GM12873 (cell line): ENCODE measurements at regions not wholly inside any gene's neighbourhood (a gene's known extent, or its start where the extent isn't known, plus 50 kb on each side); places are given as distances from the start of the nearest gene placed in this dataset.

Experiments used
- TF ChIP-seq, protein P1 (sequence below): IDR thresholded peaks from 2 replicates; pipeline ENCODE4 v1.5.1; 2012; ENCODE audit warnings: low read depth, mild to moderate bottlenecking, moderate library complexity, low read length, control low read depth; ENCODE audit not compliant: insufficient read depth; ENCODE audit errors: missing control alignments

DNA sequence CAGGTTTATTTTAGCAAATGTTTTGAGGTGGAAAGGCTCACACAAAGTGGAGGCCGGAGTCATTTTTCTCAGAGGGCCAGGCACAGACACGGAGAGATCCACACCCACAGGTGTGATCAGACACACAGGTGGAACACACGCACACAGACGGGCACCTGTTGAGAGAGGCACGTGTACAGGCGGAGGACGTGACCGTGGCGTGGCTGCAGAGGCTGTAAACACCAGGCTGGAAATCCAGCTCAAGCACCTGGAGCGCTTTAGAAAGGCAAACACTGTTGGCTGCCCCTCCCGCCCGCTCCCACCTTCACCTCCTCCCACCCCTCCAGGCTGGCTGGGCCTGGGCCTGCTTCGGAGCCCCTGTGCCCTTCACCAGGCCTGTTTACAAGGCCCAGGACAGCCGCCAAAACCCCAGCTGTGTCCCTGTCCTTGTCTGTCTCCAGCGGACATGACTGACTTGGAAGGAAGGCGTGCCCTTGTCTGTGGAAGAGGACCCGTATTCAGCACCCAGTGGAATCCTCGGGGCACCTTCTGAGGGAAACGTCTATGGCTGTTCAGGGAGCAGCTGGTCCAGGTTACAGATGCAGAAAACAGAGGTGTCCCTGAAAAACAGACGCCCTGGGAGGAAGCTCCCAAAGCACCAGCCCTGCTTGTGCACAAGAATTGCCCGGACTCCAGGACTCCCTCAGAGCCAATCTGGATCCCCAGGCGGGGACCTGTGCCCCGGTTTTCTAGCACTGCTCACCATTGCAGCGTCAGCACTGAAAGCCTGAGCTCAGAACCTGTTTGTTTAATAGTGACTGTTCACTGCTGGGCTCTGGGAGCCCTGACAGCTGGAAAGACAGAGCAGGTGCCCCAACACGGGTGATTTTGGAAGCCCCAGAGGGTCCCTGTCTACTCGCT, 134.3 kb upstream of the HAAO start:
- TF ChIP-seq, protein P1, sequence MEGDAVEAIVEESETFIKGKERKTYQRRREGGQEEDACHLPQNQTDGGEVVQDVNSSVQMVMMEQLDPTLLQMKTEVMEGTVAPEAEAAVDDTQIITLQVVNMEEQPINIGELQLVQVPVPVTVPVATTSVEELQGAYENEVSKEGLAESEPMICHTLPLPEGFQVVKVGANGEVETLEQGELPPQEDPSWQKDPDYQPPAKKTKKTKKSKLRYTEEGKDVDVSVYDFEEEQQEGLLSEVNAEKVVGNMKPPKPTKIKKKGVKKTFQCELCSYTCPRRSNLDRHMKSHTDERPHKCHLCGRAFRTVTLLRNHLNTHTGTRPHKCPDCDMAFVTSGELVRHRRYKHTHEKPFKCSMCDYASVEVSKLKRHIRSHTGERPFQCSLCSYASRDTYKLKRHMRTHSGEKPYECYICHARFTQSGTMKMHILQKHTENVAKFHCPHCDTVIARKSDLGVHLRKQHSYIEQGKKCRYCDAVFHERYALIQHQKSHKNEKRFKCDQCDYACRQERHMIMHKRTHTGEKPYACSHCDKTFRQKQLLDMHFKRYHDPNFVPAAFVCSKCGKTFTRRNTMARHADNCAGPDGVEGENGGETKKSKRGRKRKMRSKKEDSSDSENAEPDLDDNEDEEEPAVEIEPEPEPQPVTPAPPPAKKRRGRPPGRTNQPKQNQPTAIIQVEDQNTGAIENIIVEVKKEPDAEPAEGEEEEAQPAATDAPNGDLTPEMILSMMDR, result no peak

DNA sequence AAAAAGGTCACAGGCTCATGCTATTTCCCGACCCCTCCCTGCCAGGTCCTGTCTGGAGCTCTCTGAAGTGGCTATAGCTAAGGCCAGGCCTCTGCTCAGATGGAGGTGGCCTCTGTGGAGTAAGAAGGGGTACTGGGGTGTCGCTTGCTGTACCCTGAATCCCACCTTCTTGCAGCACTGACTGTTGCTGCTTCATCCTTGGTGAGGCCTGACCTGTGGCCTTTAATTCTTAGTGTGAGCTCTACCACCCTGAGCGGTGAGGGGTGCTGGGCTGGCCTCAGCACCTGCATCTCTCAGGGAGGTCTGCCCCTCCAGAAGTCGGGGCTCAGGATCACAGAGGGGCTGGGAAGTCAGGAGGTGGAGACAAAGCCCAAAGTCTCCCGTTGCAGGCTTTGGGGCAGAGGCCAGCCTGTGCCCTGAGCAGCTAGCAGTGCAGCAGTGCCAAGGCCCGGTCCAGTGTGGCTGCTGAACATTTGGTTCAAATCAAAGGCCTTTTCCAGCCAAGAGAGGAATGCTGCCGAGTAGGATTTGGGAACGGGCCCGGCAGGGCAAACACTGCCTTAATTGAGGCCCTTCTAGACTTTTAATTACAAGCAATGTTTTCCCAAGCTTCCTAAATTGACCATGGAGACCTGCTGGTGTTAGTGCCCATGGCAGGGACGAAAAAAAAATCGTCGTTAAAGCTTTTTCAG, 133.5 kb upstream of the HAAO start:
- TF ChIP-seq, protein P1, result no peak

DNA sequence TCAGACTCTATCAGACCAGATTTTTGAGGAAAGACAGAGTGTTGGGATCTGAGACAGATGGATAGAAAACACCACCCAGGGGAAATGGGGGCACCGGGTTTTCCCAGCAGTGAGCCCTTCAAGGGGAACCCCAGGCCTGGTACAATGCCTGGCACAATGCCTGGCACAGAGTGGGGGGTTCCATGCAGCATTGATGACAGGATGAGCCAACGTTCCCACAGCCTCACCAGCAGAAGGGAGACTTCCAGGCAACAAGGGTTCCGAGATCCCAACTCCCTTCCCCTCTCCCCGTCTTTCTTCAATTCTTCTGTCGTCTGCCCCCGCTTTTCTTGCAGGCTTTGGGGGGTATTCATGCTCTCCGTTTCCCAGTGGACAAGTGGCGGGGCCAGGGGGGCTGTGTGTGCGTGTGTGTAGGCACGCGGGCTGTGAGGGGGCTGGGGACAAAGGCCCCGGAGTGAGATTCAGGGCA, 132.1 kb upstream of the HAAO start:
- TF ChIP-seq, protein P1, result no peak

DNA sequence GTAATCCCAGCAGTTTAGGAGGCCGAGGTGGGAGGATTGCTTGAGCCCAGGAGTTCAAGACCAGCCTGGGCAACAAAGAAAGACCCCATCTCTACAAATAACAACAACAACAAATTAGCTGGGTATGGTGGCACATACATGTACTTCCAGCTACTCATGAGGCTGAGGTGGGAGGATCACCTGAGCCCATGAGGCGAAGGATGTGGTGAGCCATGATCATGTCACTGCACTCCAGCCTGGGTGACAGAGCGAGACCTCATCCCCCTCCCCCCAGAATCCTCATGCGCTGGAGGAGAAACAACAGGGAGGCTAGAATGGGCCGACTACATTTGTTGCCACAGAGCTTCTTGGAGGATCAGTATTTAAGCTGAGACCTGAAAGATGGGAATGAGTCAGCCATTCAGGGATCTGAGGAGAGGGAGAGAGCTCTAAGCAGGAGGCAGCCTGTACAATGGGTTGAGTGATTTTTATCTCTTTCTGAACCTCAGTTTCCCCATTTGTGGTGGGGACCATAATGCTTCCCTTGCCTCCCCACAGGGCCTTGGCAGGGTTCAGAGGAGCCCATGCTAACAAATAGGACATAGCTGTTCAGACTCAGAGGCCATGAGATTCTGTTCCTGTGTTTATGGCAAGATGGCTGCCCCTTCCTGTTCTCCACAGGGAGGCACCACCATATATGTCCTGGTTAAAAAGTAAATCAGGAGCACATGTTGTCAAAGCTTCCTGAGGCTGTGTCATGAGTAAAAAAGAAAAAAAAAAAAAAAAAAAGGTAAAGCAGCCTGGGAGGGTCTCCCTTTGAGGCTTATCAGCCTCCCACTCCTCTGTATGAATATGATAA, 131.4 kb upstream of the HAAO start:
- TF ChIP-seq, protein P1, result no peak

DNA sequence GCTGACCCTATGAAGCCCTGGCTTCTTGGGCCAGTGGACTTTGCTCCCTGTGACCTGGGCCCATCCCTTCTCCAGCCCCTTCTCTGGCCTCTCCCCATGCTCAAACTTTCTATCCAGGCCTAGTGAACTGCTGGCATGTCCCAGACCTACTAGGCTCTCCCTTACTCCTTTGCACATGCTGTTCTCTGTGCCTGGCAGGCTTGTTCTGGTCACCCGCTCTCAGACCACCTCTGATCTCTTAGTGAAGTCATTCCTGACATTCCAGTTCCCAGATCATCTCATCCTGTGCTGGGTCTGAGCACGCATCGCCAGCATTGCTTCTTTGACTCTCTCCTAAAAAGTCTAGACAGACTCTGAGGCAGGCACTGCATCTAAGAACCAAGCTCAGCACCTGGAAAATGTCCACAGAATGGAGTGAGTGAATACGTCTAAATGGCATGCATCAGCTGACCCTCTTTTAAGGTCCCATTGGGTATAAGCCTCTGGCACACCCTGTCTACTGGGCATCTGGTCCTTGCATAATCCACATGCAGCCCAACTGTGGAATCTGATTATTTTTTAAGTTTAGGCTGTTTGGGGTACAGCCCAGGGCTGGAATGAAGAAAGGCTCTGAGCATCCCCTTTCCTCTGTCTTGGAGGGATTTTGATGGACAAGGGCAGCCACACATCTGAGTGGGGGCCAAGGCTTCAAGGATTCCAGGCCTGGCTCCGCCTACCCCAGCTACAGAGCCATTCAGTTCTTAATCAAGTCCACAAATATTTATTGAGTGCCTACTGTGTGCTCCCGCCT, 130.6 kb upstream of the HAAO start:
- TF ChIP-seq, protein P1, result no peak

DNA sequence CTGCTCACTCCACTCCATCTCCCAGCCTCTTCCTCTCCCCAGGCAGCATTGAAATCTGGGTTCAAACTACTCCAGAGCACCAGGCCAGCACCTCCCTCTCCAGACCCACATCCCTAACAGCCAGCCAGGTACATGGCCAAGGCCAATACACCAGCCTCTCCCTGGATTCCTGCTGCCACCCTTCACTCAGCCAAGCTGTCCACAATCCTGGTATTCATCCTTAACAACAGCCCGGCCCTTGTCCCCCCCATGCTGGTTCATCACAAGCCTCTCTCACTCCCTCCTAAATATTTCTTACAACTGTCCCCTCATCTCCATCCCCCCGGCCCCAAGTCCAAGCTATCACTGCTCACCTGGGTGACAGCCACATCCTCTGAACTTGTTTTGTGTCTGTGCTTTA, 129.9 kb upstream of the HAAO start:
- TF ChIP-seq, protein P1, result no peak
